HEK293T (cell line): ENCODE measurements at regions not wholly inside any gene's neighbourhood (a gene's known extent, or its start where the extent isn't known, plus 50 kb on each side); places are given as distances from the start of the nearest gene placed in this dataset.
A peak's percentile ranks its signal among the peaks of the same experiment; 100 is the strongest.

ENCODE experiments used
- CTCF ChIA-PET: fragments of 350-600 bp; formaldehyde crosslinking; extraction: SDS; loops from one replicate; lab custom pipeline; 2021; ENCODE audit warnings: antibody characterized with exemption, inconsistent platforms; lab: Yijun Ruan, JAX
- POLR2A ChIA-PET: fragments of 350-600 bp; formaldehyde crosslinking; extraction: SDS; loops from one replicate; lab custom pipeline; 2020; ENCODE audit warnings: antibody characterized with exemption, inconsistent platforms; lab: Yijun Ruan, JAX
- DNase-seq: peaks from one replicate; pipeline ENCODE4 v3.0.0; 2012; ENCODE audit warnings: mixed read lengths; ENCODE audit errors: extremely low spot score
- ARNT ChIP-seq: fragments of 450-650 bp; IDR thresholded peaks from 2 replicates; pipeline ENCODE4 v1.6.1; 2017; ENCODE audit warnings: mild to moderate bottlenecking
- BHLHE40 ChIP-seq: fragments of 450-650 bp; IDR thresholded peaks from 2 replicates; pipeline ENCODE4 v1.6.1; 2016; ENCODE audit warnings: mild to moderate bottlenecking, moderate library complexity, borderline replicate concordance
- CTBP1 ChIP-seq: fragments of 450-650 bp; IDR thresholded peaks from 2 replicates; pipeline ENCODE4 v1.6.1; 2016; ENCODE audit warnings: borderline replicate concordance
- ELF4 ChIP-seq: fragments of 450-650 bp; IDR thresholded peaks from 2 replicates; pipeline ENCODE4 v1.6.1; 2017; ENCODE audit warnings: antibody characterized with exemption
- FOXA1 ChIP-seq: fragments of 450-650 bp; IDR thresholded peaks from 2 replicates; pipeline ENCODE4 v1.6.1; 2016; ENCODE audit warnings: mild to moderate bottlenecking
- FOXK2 ChIP-seq: fragments of 450-650 bp; IDR thresholded peaks from 2 replicates; pipeline ENCODE4 v1.6.1; 2016; ENCODE audit warnings: mild to moderate bottlenecking
- FOXM1 ChIP-seq: fragments of 450-650 bp; IDR thresholded peaks from 2 replicates; pipeline ENCODE4 v1.6.1; 2017; ENCODE audit warnings: mild to moderate bottlenecking, borderline replicate concordance
- HDGF ChIP-seq: fragments of 450-650 bp; IDR thresholded peaks from 2 replicates; pipeline ENCODE4 v1.6.1; 2017; ENCODE audit warnings: antibody characterized with exemption, borderline replicate concordance
- L3MBTL2 ChIP-seq: fragments of 450-650 bp; conservative IDR thresholded peaks from 2 replicates; pipeline ENCODE4 v1.6.1; 2016; ENCODE audit warnings: mild to moderate bottlenecking
- LEF1 ChIP-seq: fragments of 450-650 bp; IDR thresholded peaks from 2 replicates; pipeline ENCODE4 v1.6.1; 2017; ENCODE audit warnings: mild to moderate bottlenecking, borderline replicate concordance
- NFRKB ChIP-seq: fragments of 450-650 bp; IDR thresholded peaks from 2 replicates; pipeline ENCODE4 v1.6.1; 2016; ENCODE audit warnings: mild to moderate bottlenecking, moderate library complexity
- PKNOX1 ChIP-seq: fragments of 450-650 bp; IDR thresholded peaks from 2 replicates; pipeline ENCODE4 v1.6.1; 2016
- SP1 ChIP-seq: fragments of 450-650 bp; IDR thresholded peaks from 2 replicates; pipeline ENCODE4 v1.6.1; 2017
- SUZ12 ChIP-seq: fragments of 450-650 bp; IDR thresholded peaks from 2 replicates; pipeline ENCODE4 v1.6.1; 2016; ENCODE audit warnings: mild to moderate bottlenecking
- TARDBP ChIP-seq: fragments of 450-650 bp; IDR thresholded peaks from 2 replicates; pipeline ENCODE4 v1.6.1; 2016
- ZNF384 ChIP-seq: fragments of 450-650 bp; IDR thresholded peaks from 2 replicates; pipeline ENCODE4 v1.6.1; 2016

- ChIA-PET CTCF (interaction anchor here (0.6 kb wide), 1 partner anchor 161 kb away, joined by 3 read pairs; no protein-coding TSS in a partner anchor), POLR2A (no interaction called here)
- DNase-seq: no peak
- TF ChIP-seq SUZ12 (no peak), TARDBP (no peak), CTBP1 (no peak), FOXK2 (no peak), ARNT (no peak), SP1 (no peak), FOXM1 (no peak), PKNOX1 (no peak)
These were observed 541.8 kb upstream of the CDH2 start for GRCh38 chr18:28718696-28719095.

GRCh38 chr18:28716338-28716737, 539.4 kb upstream of the CDH2 start:
- no peak for TF ChIP-seq TARDBP
- no peak for TF ChIP-seq SUZ12
- TF ChIP-seq NFRKB: no peak
- ChIA-PET CTCF (no interaction called here), POLR2A (no interaction called here)
- DNase-seq: no peak

- DNase-seq: no peak
- TF ChIP-seq SP1: no peak
- no peak for TF ChIP-seq FOXK2
- TF ChIP-seq LEF1: no peak
- no peak for TF ChIP-seq SUZ12
- no peak for TF ChIP-seq NFRKB
- no peak for TF ChIP-seq ARNT
- no peak for TF ChIP-seq CTBP1
- no peak for TF ChIP-seq ZNF384
- no peak for TF ChIP-seq TARDBP
- no peak for TF ChIP-seq ELF4
- ChIA-PET CTCF (no interaction called here), POLR2A (no interaction called here)
These were observed 538.3 kb upstream of the CDH2 start for GRCh38 chr18:28715206-28715605.

GRCh38 chr18:28714498-28714897, 537.6 kb upstream of the CDH2 start:
- TF ChIP-seq SUZ12: no peak
- TF ChIP-seq ELF4: no peak
- no peak for TF ChIP-seq FOXM1
- TF ChIP-seq CTBP1: no peak
- TF ChIP-seq NFRKB: no peak
- TF ChIP-seq TARDBP: no peak
- TF ChIP-seq FOXA1: no peak
- no peak for TF ChIP-seq ARNT
- TF ChIP-seq SP1: no peak
- no peak for TF ChIP-seq FOXK2
- POLR2A ChIA-PET: no interaction called here
- CTCF ChIA-PET: no interaction called here
- no peak for DNase-seq

- POLR2A ChIA-PET: no interaction called here
- TF ChIP-seq BHLHE40 (no peak), CTBP1 (no peak), FOXM1 (no peak), PKNOX1 (peak; percentile 16; the same call in 1 of the 2 replicates), SUZ12 (no peak), FOXA1 (no peak)
- CTCF ChIA-PET: no interaction called here
- DNase-seq: no peak
These were observed 536.0 kb upstream of the CDH2 start for GRCh38 chr18:28712796-28713425.

GRCh38 chr18:28712172-28712571, 535.2 kb upstream of the CDH2 start:
- ChIA-PET POLR2A (no interaction called here), CTCF (no interaction called here)
- no peak for DNase-seq
- TF ChIP-seq TARDBP (no peak), SUZ12 (no peak), CTBP1 (no peak), NFRKB (no peak), PKNOX1 (no peak), HDGF (no peak), FOXA1 (no peak), L3MBTL2 (no peak), FOXM1 (no peak), ZNF384 (no peak)

- no peak for DNase-seq
- no peak for TF ChIP-seq FOXA1
- CTCF ChIA-PET: no interaction called here
- POLR2A ChIA-PET: no interaction called here
These were observed 534.2 kb upstream of the CDH2 start for GRCh38 chr18:28711096-28711495.

GRCh38 chr18:28707006-28707405, 530.1 kb upstream of the CDH2 start:
- no peak for DNase-seq
- ChIA-PET CTCF (interaction anchor here (0.8 kb wide), 1 partner anchor 131 kb away, joined by 3 read pairs; no protein-coding TSS in a partner anchor), POLR2A (no interaction called here)
- TF ChIP-seq FOXM1: no peak
- TF ChIP-seq TARDBP: no peak
- no peak for TF ChIP-seq SUZ12
- no peak for TF ChIP-seq HDGF
- no peak for TF ChIP-seq ELF4
- no peak for TF ChIP-seq NFRKB
- no peak for TF ChIP-seq L3MBTL2
- TF ChIP-seq SP1: no peak
- TF ChIP-seq BHLHE40: no peak
- no peak for TF ChIP-seq CTBP1
- no peak for TF ChIP-seq LEF1
- TF ChIP-seq ARNT: no peak
- no peak for TF ChIP-seq ZNF384
- TF ChIP-seq PKNOX1: no peak
- TF ChIP-seq FOXA1: no peak
- no peak for TF ChIP-seq FOXK2
